ENCODE measurements at regions not wholly inside any gene's neighbourhood (a gene's known extent, or its start where the extent isn't known, plus 50 kb on each side); places are given as distances from the start of the nearest gene placed in this dataset.
A peak's percentile ranks its signal among the peaks of the same experiment; 100 is the strongest.

DNA sequence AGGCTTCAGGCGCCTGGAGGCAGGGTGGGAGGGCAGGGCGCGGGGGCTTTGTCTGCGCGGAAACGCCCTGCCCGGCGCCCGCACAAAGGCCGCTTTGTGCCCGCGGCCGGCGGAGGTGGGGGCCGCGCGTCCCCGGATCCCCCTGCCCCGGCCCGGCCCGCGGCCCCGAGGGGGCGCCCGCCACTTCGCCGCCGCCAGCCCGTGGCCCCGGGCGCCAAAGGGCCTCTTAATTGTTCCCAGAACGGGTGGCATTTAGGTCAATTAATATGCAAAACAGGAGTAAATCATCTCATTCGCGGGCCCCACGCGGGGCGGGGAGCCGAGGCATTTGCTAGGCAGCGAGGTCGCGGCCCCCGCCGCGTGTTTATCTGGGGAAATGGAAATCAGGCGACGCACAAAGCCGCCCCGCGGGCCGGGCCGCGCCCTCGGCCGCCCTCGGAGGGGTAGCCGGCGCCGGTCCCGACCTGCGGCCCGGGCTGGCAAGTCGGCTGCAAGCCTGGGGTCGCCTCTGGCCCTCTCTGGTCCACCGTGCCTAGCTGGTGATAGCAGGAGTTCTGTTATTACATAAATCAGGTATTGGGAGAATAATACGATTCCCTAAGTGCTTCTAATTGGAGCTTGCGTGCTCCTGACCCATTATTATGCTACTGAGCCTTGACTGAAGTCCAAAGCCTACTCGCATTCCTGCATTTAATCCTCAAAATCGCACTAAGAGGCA is 148.2 kb upstream of the GLI2 start:
- Histone ChIP-seq H3K4me1 (ENCODE audit: insufficient read depth, low read length, poor library complexity, severe bottlenecking) (no peaks in the 10 kb centered on the region), H3K27ac (ENCODE audit: low read depth, low read length, poor library complexity, severe bottlenecking) (no peak overlapping the region), H3K36me3 (ENCODE audit: insufficient read depth, low read length, poor library complexity, severe bottlenecking) (no peaks in the 10 kb centered on the region), H3K4me3 (ENCODE audit: low read depth, low read length, poor library complexity, severe bottlenecking) (no peak overlapping the region), H3K27me3 (replicated peaks; ENCODE audit: insufficient read depth, low read depth, low read length, poor library complexity) (peaks cover 44% of the 10 kb centered on the region), H3K9me3 (ENCODE audit: low read depth, low read length, poor library complexity, severe bottlenecking) (no peaks in the 10 kb centered on the region)
- ChIA-PET CTCF (no interaction called here), POLR2A (ENCODE audit: low non-redundant PET) (no interaction called here)
- intact Hi-C loops (cut with micrococcal nuclease; ENCODE audit: unreplicated experiment) = no loop called here
- TF ChIP-seq EZH2 (IDR thresholded peaks at IDR 0.05; ENCODE audit: borderline replicate concordance, low read depth, low read length, poor library complexity, severe bottlenecking) = peak; percentile 54
- TF ChIP-seq, protein P1, sequence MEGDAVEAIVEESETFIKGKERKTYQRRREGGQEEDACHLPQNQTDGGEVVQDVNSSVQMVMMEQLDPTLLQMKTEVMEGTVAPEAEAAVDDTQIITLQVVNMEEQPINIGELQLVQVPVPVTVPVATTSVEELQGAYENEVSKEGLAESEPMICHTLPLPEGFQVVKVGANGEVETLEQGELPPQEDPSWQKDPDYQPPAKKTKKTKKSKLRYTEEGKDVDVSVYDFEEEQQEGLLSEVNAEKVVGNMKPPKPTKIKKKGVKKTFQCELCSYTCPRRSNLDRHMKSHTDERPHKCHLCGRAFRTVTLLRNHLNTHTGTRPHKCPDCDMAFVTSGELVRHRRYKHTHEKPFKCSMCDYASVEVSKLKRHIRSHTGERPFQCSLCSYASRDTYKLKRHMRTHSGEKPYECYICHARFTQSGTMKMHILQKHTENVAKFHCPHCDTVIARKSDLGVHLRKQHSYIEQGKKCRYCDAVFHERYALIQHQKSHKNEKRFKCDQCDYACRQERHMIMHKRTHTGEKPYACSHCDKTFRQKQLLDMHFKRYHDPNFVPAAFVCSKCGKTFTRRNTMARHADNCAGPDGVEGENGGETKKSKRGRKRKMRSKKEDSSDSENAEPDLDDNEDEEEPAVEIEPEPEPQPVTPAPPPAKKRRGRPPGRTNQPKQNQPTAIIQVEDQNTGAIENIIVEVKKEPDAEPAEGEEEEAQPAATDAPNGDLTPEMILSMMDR (conservative IDR thresholded peaks at IDR 0.05; ENCODE audit: low read depth, low read length) = no peak
- DNase-seq (ENCODE audit: low spot score) = no peak
- BruUV-seq (replicated peaks) = no TSS peak

DNA sequence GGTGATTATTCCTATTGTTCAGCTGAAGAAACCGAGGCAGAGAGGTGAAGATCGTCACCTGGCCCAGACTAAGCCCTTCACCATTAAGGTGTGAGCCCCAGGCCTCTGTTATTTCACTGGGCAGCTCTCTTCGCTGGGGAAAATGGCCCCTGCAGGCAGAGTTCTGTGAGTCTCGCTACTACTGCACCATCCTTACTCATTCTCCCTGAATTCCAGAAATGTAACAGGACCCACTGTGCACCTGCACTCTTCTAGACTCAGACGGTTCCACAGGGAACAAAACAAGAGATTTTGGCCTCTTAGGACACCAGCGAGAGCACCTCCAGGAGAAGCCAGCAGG is 147.7 kb upstream of the GLI2 start:
- Histone ChIP-seq H3K36me3 (ENCODE audit: insufficient read depth, low read length, poor library complexity, severe bottlenecking) (no peaks in the 10 kb centered on the region), H3K27ac (ENCODE audit: low read depth, low read length, poor library complexity, severe bottlenecking) (no peak overlapping the region), H3K9me3 (ENCODE audit: low read depth, low read length, poor library complexity, severe bottlenecking) (no peaks in the 10 kb centered on the region), H3K4me3 (ENCODE audit: low read depth, low read length, poor library complexity, severe bottlenecking) (no peak overlapping the region), H3K27me3 (replicated peaks; ENCODE audit: insufficient read depth, low read depth, low read length, poor library complexity) (peaks cover 38% of the 10 kb centered on the region), H3K4me1 (ENCODE audit: insufficient read depth, low read length, poor library complexity, severe bottlenecking) (no peaks in the 10 kb centered on the region)
- TF ChIP-seq, protein P1 (conservative IDR thresholded peaks at IDR 0.05; ENCODE audit: low read depth, low read length) = no peak
- no peak for TF ChIP-seq EZH2 (IDR thresholded peaks at IDR 0.05; ENCODE audit: borderline replicate concordance, low read depth, low read length, poor library complexity, severe bottlenecking)
- ChIA-PET POLR2A (ENCODE audit: low non-redundant PET) (no interaction called here), CTCF (no interaction called here)
- DNase-seq (ENCODE audit: low spot score) = no peak
- intact Hi-C loops (cut with micrococcal nuclease; ENCODE audit: unreplicated experiment) = no loop called here
- no TSS peak for BruUV-seq (replicated peaks)

DNA sequence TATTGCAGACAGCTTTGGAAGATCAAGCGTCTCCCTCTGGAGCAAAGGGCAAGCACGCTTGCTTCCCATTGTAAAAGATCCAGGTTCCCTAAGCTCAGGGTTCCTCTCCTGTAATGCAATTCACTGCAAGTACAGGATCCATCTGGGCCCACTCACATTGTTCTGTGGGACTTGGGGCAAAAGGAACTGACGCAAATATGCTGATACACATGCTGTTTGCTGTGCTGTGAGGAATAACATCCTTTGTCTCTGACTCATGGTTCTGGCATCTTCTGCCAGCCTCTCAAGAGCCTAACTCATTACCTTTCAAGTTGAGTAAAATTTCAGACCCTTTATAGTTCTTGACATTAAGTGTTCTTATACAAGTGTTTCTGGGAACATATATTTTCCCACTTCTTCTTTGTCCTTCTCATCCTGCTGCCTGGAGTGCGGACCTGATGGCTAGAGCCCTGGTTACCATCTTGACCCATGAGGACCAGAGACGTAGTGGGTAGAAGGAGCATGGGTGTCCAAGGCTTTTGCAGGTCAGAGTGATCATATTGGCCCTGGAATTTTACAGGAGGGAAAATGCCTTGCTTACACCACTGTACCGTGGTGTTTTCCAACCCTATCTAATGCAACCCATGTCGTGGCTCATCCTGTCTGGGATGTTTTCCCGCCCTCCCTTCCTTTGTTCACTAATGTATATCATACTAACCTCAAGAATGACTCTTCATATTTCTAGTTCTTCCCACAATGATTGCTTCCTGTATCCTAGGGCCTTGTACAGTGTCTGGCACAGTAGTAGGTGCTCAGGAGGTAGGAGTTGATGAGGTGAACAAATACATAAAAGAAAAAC is 145.7 kb upstream of the GLI2 start:
- no peak overlapping the region for H3K27ac ChIP-seq (ENCODE audit: low read depth, low read length, poor library complexity, severe bottlenecking)
- DNase-seq (ENCODE audit: low spot score) = no peak
- intact Hi-C loops (cut with micrococcal nuclease; ENCODE audit: unreplicated experiment) = no loop called here

More for the DNA sequence above, 145.7 kb upstream of the GLI2 start:
- Histone ChIP-seq H3K4me1 (ENCODE audit: insufficient read depth, low read length, poor library complexity, severe bottlenecking) (no peaks in the 10 kb centered on the region), H3K9me3 (ENCODE audit: low read depth, low read length, poor library complexity, severe bottlenecking) (no peaks in the 10 kb centered on the region), H3K4me3 (ENCODE audit: low read depth, low read length, poor library complexity, severe bottlenecking) (no peak overlapping the region), H3K36me3 (ENCODE audit: insufficient read depth, low read length, poor library complexity, severe bottlenecking) (no peaks in the 10 kb centered on the region), H3K27me3 (replicated peaks; ENCODE audit: insufficient read depth, low read depth, low read length, poor library complexity) (peaks cover 34% of the 10 kb centered on the region)
- CTCF ChIA-PET = no interaction called here
- POLR2A ChIA-PET (ENCODE audit: low non-redundant PET) = no interaction called here
- TF ChIP-seq EZH2 (IDR thresholded peaks at IDR 0.05; ENCODE audit: borderline replicate concordance, low read depth, low read length, poor library complexity, severe bottlenecking) = no peak
- TF ChIP-seq, protein P1 (conservative IDR thresholded peaks at IDR 0.05; ENCODE audit: low read depth, low read length) = no peak
- BruUV-seq (replicated peaks) = no TSS peak
